Loucy (cell line): ENCODE measurements at regions not wholly inside any gene's neighbourhood (a gene's known extent, or its start where the extent isn't known, plus 50 kb on each side); places are given as distances from the start of the nearest gene placed in this dataset.

Source experiments
- H2AFZ ChIP-seq: fragments of 200-600 bp; sonication (generic); 2 replicates; pipeline ENCODE4 v1.6.0; 2016; ENCODE audit warnings: antibody characterized with exemption, mild to moderate bottlenecking, low read length, moderate library complexity
- H3F3A ChIP-seq: fragments of 200-600 bp; 2 replicates; pipeline ENCODE4 v1.6.0; 2016; ENCODE audit warnings: antibody characterized with exemption, low read depth, mild to moderate bottlenecking
- H3K27me3 ChIP-seq: fragments of 200-600 bp; sonication (generic); 2 replicates; pipeline ENCODE4 v1.6.1; 2014; ENCODE audit warnings: low read length, mild to moderate bottlenecking; ENCODE audit not compliant: insufficient read depth, poor library complexity, severe bottlenecking
- H3K36me3 ChIP-seq: fragments of 200-600 bp; sonication (generic); 2 replicates; pipeline ENCODE4 v1.6.1; 2016; ENCODE audit warnings: low read length; ENCODE audit not compliant: insufficient read depth
- H3K4me1 ChIP-seq: fragments of 200-600 bp; sonication (generic); 2 replicates; pipeline ENCODE4 v1.5.1; 2014; ENCODE audit warnings: low read length, mild to moderate bottlenecking; ENCODE audit not compliant: insufficient read depth, poor library complexity, severe bottlenecking
- H3K4me2 ChIP-seq: fragments of 200-600 bp; sonication (generic); 2 replicates; pipeline ENCODE4 v1.6.0; 2014; ENCODE audit warnings: antibody characterized with exemption, low read length, low read depth, mild to moderate bottlenecking; ENCODE audit not compliant: poor library complexity, severe bottlenecking
- H3K4me3 ChIP-seq: fragments of 200-600 bp; sonication (generic); 2 replicates; pipeline ENCODE4 v1.5.1; 2014; ENCODE audit warnings: low read length, mild to moderate bottlenecking, mixed read lengths; ENCODE audit not compliant: poor library complexity, severe bottlenecking
- H3K79me2 ChIP-seq: fragments of 200-600 bp; sonication (generic); 2 replicates; pipeline ENCODE4 v1.6.1; 2014; ENCODE audit warnings: low read length; ENCODE audit not compliant: insufficient read depth
- H3K9ac ChIP-seq: fragments of 200-600 bp; sonication (generic); 2 replicates; pipeline ENCODE4 v1.6.0; 2014; ENCODE audit warnings: mild to moderate bottlenecking, low read depth, low read length, moderate library complexity; ENCODE audit not compliant: poor library complexity, severe bottlenecking
- H3K9me2 ChIP-seq: fragments of 200-600 bp; sonication (generic); replicated peaks from 2 replicates; pipeline ENCODE4 v1.6.1; 2016; ENCODE audit warnings: low read depth, low read length, mixed read lengths
- H3K9me3 ChIP-seq: fragments of 200-600 bp; sonication (generic); 2 replicates; pipeline ENCODE4 v1.6.1; 2014; ENCODE audit warnings: mild to moderate bottlenecking, antibody characterized with exemption, low read length, low read depth; ENCODE audit not compliant: insufficient read depth
- H4K20me1 ChIP-seq: fragments of 200-600 bp; sonication (generic); 2 replicates; pipeline ENCODE4 v1.6.0; 2014; ENCODE audit warnings: antibody characterized with exemption, low read length, mild to moderate bottlenecking; ENCODE audit not compliant: insufficient read depth, poor library complexity, severe bottlenecking
- CTCF ChIP-seq: fragments of 200-600 bp; sonication (generic); conservative IDR thresholded peaks from 2 replicates; pipeline ENCODE4 v1.5.1; 2014; ENCODE audit warnings: mild to moderate bottlenecking, antibody characterized with exemption, low read length
- EZH2phosphoT487 ChIP-seq: fragments of 200-600 bp; IDR thresholded peaks from 2 replicates; pipeline ENCODE4 v1.6.1; 2018; ENCODE audit warnings: antibody characterized with exemption, mild to moderate bottlenecking, moderate library complexity, borderline replicate concordance

- no peaks in the 10 kb centered on the region for H3K9me2 ChIP-seq
- H2AFZ ChIP-seq: no peak overlapping the region
- no peaks in the 10 kb centered on the region for H3K27me3 ChIP-seq
- H3K4me2 ChIP-seq: no peak overlapping the region
- no peaks in the 10 kb centered on the region for H3K36me3 ChIP-seq
- H3K4me3 ChIP-seq: no peak overlapping the region
- no peaks in the 10 kb centered on the region for H3F3A ChIP-seq
- no peaks in the 10 kb centered on the region for H3K79me2 ChIP-seq
- no peaks in the 10 kb centered on the region for H3K9me3 ChIP-seq
- H3K9ac ChIP-seq: no peak overlapping the region
- H4K20me1 ChIP-seq: no peaks in the 10 kb centered on the region
- no peaks in the 10 kb centered on the region for H3K4me1 ChIP-seq
- TF ChIP-seq CTCF (no peak), EZH2phosphoT487 (no peak)
These were observed 51.2 kb upstream of the RNF144B start for GRCh38 chr6:18335948-18336347.

- Histone ChIP-seq H3K9me2 (no peaks in the 10 kb centered on the region), H3K9me3 (no peaks in the 10 kb centered on the region), H3K4me1 (no peaks in the 10 kb centered on the region), H4K20me1 (no peaks in the 10 kb centered on the region), H3F3A (no peaks in the 10 kb centered on the region), H3K9ac (no peak overlapping the region), H2AFZ (no peak overlapping the region), H3K4me3 (no peak overlapping the region), H3K79me2 (no peaks in the 10 kb centered on the region), H3K27me3 (no peaks in the 10 kb centered on the region), H3K4me2 (no peak overlapping the region), H3K36me3 (no peaks in the 10 kb centered on the region)
- TF ChIP-seq CTCF (no peak), EZH2phosphoT487 (no peak)
These were observed 52.9 kb upstream of the RNF144B start for GRCh38 chr6:18334251-18334650.

GRCh38 chr6:18330548-18331081 is 56.5 kb upstream of the RNF144B start:
- no peak overlapping the region for H3K4me2 ChIP-seq
- H3K4me1 ChIP-seq: no peaks in the 10 kb centered on the region
- no peaks in the 10 kb centered on the region for H3K9me3 ChIP-seq
- no peaks in the 10 kb centered on the region for H3K27me3 ChIP-seq
- H3K9ac ChIP-seq: no peak overlapping the region
- H3K36me3 ChIP-seq: no peaks in the 10 kb centered on the region
- no peaks in the 10 kb centered on the region for H3K79me2 ChIP-seq
- H4K20me1 ChIP-seq: no peaks in the 10 kb centered on the region
- no peak overlapping the region for H2AFZ ChIP-seq
- no peaks in the 10 kb centered on the region for H3F3A ChIP-seq
- H3K9me2 ChIP-seq: no peaks in the 10 kb centered on the region
- TF ChIP-seq EZH2phosphoT487 (no peak), CTCF (no peak)
- H3K4me3 ChIP-seq: no peak overlapping the region
